COLO668 (cell line): ENCODE measurements at regions not wholly inside any gene's neighbourhood (a gene's known extent, or its start where the extent isn't known, plus 50 kb on each side); places are given as distances from the start of the nearest gene placed in this dataset.

ENCODE experiments used
- DNase-seq: peaks from one replicate; lab custom pipeline; 2025; ENCODE audit not compliant: unreplicated experiment; lab: John Stamatoyannopoulos, UW

DNA sequence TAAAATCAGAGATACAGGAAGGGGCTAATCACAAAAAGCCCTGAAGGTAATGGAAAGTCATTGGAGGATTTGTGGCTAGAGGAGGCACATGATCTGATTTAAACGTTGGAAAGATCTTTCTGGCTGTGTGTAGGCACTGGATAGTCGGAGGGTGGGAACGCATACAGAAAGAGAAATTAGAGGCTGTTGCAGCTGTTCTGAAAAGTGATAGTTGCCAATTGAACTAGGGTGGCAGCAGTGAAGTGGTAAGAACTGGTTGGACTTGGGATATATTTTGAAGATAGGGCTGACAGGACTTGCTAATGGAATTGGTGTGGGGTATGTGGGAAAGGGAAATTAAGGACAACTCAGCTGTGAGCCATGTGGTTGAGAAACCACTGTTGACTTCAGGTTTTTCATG is 223.6 kb downstream of the OGFRL1 start:
- no peak for DNase-seq

DNA sequence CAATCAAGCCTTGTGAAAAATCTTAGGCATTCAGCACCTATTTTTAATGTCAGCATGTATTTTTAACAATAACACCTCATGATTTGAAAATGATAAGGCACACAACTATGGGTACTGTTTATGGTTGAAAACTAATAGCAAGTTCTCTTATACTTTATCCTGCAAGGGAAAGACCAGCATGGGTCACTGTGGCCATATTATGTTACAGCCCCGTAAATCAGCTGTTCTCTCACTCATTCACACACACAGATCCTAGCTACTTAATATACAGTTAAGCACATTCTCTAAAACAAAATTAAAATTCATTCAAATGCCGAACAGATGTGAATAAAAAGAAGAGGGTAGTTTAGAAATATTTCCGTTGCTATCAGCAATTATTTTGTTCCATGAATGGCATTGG is 224.4 kb downstream of the OGFRL1 start:
- DNase-seq, result no peak

DNA sequence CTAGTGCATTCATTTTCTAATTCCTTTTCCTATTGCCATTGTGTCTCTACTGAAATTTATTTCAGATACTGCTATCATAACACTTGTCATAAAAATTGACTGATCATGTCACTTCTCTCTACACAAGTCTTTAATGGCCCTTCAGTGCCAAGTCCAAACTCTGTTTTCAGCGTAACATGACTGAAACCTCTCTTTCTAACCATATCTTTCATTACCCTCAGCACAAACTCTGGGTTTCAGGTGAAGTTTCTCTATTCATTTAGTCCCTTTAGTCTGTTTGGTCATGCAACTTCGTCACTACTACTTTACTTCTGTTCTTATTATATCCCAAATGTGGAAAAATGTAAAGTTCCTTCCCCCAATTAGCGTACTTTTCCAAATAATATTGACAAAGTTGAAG is 234.9 kb downstream of the OGFRL1 start:
- DNase-seq, result no peak

DNA sequence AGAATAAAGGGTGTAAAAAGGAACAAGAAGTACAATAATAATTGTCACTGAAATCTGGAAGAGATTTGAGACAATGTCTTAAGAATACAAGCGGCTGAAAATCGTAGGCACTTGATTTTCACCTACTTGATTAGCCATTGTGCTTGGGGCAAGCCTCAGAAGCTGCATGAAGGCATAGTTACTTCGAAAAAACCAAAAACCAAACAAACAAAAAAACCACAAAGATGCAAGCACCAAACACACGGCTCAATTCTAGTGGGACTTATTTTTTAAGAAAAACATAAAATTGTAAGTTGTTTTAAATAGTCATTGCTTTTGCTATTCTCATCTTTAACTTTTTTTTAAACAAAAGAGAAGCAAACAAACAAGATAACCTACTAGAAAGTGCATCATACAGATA is 235.6 kb downstream of the OGFRL1 start:
- DNase-seq, result no peak

DNA sequence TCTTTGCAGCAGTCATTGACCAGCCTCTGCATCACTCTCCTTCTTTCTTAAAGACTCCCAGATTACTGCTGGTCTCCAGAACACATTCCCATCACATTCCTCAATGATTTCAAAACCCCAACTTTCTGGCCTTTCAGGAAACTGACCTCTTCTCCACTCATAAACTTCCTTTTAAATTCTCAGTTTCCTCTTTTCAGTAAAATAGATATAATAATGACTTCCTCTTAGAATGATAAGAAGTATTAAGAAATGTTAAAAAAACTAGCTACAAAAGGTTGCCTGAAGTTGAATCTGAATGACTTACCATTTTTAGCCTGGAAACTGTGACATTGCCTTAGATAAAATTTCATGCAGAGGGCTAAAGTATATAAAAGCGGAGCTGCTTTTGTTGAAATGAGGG is 239.3 kb downstream of the OGFRL1 start:
- DNase-seq, result no peak

DNA sequence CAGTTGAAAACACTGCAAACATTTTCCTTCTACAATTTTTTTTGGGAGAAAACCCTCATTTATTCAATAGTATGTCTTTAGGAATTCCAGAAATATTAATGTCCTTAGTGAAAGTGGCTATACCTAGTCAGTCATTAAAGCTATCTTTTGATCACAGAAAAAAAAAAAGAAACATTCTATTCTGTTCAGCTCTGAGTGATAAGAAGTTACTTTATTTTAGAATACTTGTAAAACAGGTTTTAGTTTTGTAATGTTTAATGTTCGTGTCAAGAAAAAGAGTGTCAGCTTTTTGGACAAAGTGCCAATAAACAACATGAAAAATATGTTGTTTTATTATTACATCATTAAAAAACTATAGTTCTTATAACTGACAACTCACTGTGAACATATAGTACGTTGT is 240.4 kb downstream of the OGFRL1 start:
- DNase-seq, result no peak

DNA sequence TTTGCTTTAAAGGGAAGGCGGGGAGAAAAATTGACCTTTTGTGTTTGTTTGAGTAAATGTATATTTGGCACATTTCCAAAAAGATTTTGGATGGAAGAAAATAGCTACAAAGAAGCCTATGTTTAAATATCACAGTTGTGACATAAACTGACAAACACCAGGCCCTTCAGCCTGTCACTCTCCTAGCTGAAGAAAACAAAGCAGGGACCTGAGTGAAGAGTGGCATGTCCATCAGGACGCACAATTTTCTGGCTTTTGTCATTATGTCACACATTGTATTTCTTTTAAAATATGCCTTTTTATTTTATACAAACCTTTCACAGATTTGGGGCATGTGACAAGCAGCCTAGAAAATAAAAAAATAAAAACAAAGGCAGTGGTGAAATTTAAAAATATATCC is 241.2 kb downstream of the OGFRL1 start:
- DNase-seq, result no peak

DNA sequence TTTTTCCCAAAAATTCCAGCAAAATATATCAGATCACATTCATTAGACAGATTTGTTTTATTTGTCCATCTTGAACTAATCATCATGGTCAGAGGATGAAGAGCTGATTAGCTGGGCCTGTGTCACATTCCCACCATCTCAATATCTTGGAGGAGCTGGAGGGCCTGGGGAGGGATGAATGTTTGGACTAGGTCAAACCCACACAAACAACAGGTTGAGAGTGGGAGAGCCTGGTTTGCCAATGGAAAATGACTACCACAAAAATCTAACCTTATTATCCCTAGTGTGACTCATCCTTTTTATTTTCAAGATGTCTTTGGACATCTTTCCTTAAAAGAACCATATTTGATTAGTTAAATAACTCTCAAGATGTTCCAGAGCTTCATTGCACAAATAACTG is 242.4 kb downstream of the OGFRL1 start:
- no peak for DNase-seq

DNA sequence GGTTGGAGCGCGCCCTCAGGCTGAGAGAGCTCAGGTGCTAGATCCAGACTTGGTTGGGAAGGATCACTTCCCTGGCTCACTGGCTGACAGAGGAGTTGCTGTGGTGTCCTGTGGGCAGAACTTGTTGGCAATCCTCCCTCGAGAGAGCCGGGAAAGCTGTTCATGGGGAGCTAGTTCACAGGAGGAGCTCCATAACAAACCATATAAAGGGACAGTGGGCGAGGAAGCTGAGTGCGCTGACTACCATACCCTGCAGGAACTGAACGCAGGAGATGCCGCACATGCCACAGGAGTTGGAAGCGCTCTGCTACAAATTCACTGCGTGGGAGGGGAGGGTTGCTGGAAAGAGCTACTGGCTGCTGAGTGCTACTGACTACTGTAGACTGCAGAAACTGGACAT is 243.2 kb downstream of the OGFRL1 start:
- DNase-seq, result no peak

DNA sequence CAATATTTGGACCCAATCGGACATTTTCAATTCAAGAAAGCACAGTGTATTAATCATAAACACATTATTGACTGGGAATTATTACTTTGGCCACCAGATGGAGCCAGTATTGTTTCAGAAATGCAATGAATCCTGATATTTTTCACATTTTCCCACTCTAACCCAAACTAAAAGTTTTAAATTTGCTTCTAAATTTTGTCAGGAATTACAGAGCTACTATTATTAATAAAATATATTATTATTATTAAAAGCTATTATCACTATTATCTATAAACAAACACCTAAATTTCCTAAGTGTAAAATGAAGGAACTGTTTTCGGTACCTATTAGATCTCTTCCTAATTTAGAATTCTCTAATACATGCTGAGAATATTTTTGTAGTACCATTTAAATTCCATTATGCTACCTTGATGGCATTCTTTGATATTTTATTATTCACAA is 245.3 kb downstream of the OGFRL1 start:
- DNase-seq, result no peak

DNA sequence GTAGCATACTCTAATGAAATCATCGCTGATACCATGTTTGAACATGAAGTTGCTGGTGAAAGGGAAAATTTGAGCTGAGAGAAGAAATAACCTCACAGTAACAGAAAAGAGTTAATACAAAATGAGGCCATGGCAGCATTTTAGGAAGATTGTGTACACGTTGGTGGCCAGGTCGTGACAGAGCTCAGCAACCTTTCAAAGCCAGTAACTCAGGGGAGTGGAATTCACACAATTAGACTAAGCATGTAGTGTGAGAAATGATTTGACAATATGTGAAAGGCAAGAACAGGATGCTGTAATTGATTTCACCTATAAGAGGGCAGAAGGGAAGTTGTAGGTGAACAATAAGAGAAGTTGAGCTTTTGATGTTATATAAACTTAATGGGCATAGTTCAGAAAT is 246.3 kb downstream of the OGFRL1 start:
- DNase-seq, result no peak

DNA sequence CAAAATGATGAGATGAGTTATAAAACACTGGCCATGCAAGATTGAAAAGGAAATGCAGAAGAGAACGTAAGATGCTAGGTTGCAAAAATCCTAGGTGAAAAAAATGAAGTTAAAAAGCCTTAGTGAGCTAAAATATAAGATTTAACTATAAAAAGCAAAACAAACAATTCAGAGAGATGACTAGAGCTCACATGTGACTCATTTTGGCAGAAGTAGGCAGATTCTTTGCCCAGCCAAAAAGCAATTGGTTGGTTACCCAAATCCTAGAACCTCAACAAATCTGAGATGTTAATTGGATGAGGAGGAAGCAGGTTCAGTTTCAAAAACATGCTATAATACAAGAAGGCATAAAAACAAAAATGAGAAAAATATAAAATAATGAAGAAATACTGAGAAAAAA is 249.1 kb downstream of the OGFRL1 start:
- DNase-seq, result no peak

DNA sequence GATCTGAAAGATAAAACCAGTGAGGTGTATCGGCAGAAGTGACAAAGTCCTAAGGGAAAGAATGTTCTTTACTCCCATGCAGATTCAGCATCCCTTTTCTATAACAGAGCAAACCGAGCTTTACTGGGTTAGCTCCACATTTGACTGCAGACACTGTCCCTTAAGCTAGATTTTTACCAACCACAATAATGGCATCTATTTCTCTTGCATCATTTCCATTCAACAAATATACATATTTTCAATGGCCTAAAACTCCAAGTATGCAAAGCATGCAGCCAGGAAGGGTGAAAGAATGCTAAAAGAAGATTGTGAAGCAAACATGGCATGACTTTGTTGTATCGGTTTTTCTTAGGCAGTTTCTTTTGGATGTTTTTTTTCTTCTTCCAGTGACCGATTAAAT is 255.4 kb downstream of the OGFRL1 start:
- DNase-seq, result no peak

DNA sequence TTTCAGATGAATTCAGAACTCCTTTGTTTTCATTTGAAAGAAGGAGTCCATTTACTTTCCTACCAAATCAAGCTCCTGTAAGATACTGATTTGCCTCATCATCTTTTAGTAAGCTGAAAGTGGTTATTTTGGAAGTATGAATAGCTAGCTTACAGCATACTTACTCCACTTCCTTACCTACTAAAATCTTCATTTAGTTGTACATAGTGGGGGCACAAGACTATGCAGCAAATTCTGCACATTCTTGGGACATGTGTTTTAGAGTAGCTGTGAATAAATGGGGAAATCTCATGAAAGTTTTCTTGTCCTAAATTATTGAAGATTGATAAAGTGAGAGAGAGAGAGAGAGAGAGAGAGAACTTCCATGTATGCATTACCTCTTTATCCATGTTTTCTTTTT is 256.3 kb downstream of the OGFRL1 start:
- DNase-seq, result no peak

DNA sequence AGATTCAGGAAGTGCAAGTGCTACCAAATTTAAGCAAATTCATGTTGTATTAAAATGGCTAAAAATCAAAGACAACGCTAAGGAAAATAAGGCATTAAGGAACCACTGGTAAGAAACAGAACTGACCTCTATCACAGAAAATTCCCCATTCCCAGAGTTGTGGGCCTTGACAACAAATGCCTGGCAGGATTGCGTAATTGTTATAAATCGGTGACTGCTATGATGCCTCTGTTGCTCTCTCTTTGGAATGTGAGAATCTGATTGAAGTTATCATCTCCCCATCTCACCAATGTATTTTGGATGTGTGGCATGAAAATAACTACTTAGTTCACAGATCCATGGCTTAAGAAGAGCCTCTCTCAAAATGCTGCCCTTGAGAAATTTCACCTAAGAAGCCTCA is 257.3 kb downstream of the OGFRL1 start:
- no peak for DNase-seq

DNA sequence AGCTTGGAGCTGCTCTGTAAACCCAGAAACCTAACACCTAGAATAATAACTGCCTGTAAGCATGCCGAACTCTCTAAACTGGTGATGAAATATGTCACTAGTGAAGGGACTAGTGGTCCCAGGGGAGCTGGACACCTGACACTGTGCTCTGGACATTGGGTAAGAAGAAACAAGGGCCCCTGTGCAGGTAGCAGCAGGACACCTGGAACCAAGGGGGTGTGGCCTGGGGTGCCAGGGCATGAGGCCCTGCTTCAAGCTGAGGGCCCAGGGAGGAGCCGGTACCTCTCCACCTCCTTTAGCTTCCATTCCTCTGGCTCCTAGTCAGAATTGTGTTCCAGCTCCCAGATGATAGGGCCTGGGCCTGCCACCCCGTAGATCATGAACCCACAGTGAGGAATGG is 263.2 kb downstream of the OGFRL1 start:
- DNase-seq, result no peak

DNA sequence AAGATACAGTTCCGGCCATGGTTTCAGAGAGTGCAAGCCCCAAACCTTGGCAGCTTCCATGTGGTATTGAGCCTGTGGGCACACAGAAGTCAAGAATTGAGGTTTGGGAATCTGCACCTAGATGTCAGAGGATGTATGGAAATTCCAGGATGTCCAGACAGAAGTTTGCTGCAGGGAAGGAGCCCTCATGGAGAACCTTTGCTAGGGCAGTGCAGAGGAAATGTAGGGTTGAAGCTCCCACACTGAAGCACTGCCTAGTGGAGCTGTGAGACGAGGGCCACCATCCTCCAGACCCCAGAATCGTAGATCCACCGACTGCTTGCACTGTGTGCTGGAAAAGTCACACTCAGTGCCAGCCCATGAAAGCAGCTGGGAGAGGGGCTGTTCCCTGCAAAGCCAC is 267.5 kb downstream of the OGFRL1 start:
- no peak for DNase-seq

DNA sequence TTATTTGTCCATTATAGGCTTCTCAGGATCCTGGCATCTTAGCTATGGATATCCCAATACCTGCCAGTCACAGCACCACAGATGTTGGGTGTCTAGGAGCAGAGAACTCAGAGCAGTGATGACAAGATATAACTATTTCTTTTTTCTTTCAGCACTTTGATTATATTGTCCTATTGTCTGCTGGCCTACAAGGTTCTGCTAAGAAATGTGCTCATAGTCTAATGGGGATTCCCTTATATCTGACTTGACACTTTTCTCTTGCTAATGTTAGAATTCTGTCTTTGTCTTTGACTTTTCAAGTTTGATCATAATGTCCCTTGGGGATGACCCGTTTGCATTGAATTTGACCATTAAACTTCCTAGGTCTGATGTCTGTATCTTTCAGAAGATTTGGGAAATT is 270.4 kb downstream of the OGFRL1 start:
- DNase-seq, result no peak

DNA sequence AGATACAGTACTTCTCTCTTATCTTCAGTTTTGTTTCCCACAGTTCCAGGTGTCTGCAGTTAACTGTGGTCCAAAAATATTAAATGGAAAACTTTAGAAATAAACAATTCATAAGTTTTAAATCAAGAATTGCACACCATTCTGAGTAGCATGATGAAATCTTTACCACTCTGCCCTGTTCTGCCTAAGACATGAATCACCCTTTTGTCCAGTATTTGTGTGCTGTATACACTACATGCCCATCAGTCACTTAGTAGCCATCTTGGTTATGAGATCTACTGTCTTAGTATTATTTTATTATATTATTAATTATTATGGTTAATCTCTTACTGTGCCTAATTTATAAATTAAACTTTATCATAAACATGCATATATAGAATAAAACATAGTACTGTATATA is 279.0 kb downstream of the OGFRL1 start:
- no peak for DNase-seq

DNA sequence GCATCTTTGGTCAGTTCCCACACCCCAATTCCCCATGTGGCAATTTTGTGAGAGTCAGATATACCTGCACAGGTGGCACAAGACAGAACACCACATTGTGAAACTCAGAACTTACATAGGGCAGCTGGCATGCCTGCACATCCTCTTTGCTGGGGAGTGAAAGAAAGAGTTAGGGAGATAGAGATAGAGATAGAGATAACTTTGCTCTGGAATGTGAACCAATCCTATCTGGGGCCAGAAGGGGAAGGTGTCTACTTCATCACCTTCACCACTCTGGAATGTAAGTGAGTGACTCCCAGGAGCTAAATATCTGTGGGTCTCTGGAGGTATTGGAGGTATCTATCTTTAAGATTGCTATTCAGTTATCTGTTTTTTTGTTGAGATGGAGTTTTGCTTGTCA is 289.2 kb downstream of the OGFRL1 start:
- no peak for DNase-seq

DNA sequence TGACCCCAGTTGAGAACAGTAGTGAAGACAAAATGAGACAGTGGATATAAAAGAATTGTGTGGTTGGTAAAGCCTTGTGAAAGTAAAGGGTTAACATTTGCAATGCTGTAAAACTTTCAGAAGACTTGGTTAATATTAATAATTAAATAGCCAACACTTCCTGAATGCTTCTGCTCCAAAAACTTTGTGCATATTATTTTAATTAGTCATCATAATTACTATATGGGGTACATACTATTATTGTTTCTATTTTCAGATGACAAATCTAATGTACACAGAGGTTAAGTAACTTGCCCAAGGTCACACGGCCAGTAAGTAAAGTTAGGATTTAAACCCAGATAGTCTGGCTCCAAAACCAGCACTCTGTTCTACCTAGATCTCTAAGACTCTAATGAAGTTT is 291.3 kb downstream of the OGFRL1 start:
- no peak for DNase-seq

DNA sequence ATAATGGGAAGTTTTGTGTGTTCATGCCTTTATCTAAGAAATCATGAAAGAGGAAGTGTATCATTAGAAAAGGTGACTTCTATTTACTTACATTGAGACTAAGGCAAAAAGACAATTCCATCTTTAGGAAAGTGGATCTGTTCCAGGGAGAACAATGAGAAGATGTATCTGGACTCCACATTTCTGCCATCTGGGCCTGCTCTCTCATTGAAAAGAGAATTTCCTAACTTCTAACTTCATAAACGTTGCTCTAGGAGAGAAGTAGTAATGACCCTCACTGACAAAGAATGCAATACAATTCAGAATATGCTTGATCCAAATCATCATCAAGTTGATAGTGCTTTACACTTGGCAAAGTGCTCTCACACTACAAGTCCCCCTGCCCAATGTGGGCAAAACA is 294.2 kb downstream of the OGFRL1 start:
- no peak for DNase-seq

DNA sequence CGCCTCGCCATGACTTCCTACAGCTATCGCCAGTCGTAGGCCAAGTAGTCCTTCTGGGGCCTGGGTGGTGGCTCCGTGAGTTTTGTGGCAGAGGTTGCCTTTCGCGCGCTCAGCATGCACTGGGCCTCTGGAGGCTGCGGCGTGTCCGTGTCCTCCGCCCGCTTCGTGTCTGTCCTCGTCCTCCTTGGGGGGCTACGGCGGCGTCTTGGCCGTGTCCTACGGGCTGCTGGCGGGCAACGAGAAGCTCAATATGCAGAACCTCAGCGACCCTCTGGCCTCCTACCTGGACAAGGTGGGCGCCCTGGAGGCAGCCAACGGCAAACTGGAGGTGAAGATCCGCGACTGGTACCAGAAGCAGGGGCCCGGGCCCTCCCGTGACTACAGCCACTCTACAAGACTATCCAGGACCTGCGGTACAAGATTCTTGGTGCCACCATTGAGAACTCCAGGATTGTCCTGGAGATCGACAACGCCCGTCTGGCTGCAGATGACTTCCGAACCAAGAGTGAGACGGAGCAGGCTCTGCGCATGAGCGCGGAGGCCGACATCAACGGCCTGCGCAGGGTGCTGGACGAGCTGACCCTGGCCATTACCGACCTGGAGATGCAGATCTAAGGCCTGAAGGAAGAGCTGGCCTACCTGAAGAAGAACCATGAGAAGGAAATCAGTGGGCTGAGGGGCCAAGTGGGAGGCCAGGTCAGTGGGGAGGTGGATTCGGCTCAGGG is 296.3 kb downstream of the OGFRL1 start:
- DNase-seq, result no peak

DNA sequence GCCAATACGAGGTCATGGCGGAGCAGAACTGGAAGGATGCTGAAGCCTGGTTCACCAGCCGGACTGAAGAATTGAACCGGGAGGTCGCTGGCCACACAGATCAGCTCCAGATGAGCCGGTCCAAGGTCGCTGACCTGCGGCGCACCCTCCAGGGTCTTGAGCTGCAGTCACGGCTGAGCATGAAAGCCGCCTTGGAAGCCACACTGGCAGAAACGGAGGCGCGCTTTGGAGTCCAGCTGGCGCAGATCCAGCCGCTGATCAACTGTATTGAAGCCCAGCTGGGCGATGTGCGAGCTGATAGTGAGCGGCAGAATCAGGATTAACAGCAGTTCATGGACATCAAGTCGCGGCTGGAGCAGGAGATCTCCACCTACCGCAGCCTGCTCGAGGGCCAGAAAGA is 296.9 kb downstream of the OGFRL1 start:
- no peak for DNase-seq
